ENCODE measurements at regions not wholly inside any gene's neighbourhood (a gene's known extent, or its start where the extent isn't known, plus 50 kb on each side); places are given as distances from the start of the nearest gene placed in this dataset.
"Not testable (repeated sequence)": the region's sequence is repeated elsewhere in the genome, so short reads cannot be mapped to it uniquely, and the experiment has no call there.

- no peak for DNase-seq
These were observed 201.3 kb upstream of the APCDD1 start for GRCh38 chr18:10252952-10253705.

GRCh38 chr18:10256276-10256675 lies 198.2 kb upstream of the APCDD1 start:
- not testable (repeated sequence) for DNase-seq

- no peak for DNase-seq
These were observed 195.5 kb upstream of the APCDD1 start for GRCh38 chr18:10258836-10259474.

- DNase-seq = no peak
These were observed 194.5 kb upstream of the APCDD1 start for GRCh38 chr18:10259901-10260300.

- DNase-seq = no peak
These were observed 192.8 kb upstream of the APCDD1 start for GRCh38 chr18:10261344-10262276.

GRCh38 chr18:10262566-10262965 lies 191.9 kb upstream of the APCDD1 start:
- no peak for DNase-seq

GRCh38 chr18:10264260-10264659 lies 190.2 kb upstream of the APCDD1 start:
- DNase-seq = no peak

GRCh38 chr18:10265560-10266333 lies 188.7 kb upstream of the APCDD1 start:
- no peak for DNase-seq

GRCh38 chr18:10266334-10266590 lies 188.2 kb upstream of the APCDD1 start:
- DNase-seq = no peak

- no peak for DNase-seq
These were observed 185.2 kb upstream of the APCDD1 start for GRCh38 chr18:10269261-10269660.

- DNase-seq = no peak
These were observed 184.3 kb upstream of the APCDD1 start for GRCh38 chr18:10270151-10270571.

GRCh38 chr18:10271481-10271880 lies 183.0 kb upstream of the APCDD1 start:
- DNase-seq = no peak

GRCh38 chr18:10274301-10274700 lies 180.1 kb upstream of the APCDD1 start:
- DNase-seq = no peak

GRCh38 chr18:10275486-10275885 lies 178.9 kb upstream of the APCDD1 start:
- DNase-seq = no peak

- no peak for DNase-seq
These were observed 176.2 kb upstream of the APCDD1 start for GRCh38 chr18:10278265-10278664.

GRCh38 chr18:10279471-10279870 lies 175.0 kb upstream of the APCDD1 start:
- no peak for DNase-seq

- no peak for DNase-seq
These were observed 174.4 kb upstream of the APCDD1 start for GRCh38 chr18:10279905-10280644.

- DNase-seq = no peak
These were observed 169.7 kb upstream of the APCDD1 start for GRCh38 chr18:10284540-10285282.

- DNase-seq = no peak
These were observed 169.2 kb upstream of the APCDD1 start for GRCh38 chr18:10285283-10285640.

- DNase-seq = no peak
These were observed 167.8 kb upstream of the APCDD1 start for GRCh38 chr18:10286580-10287150.

- no peak for DNase-seq
These were observed 165.2 kb upstream of the APCDD1 start for GRCh38 chr18:10289251-10289650.

All from activated CD4-positive, alpha-beta T cell treated with anti-CD3 and anti-CD28 coated beads, Interleukin-10, Interleukin-2, amounts not matched to agents 100 ng/mL and 50 ng/mL, durations not matched to agents 16 hours and 8 hours (primary cell).